HUES64 (cell line): ENCODE measurements at regions not wholly inside any gene's neighbourhood (a gene's known extent, or its start where the extent isn't known, plus 50 kb on each side); places are given as distances from the start of the nearest gene placed in this dataset.

Source experiments
- H3K27ac ChIP-seq: 2 replicates; pipeline ENCODE4 v1.7.0; 2013; ENCODE audit warnings: low read depth, low read length, inconsistent platforms
- H3K27me3 ChIP-seq: 2 replicates; pipeline ENCODE4 v1.6.1; 2013; ENCODE audit warnings: mild to moderate bottlenecking, low read length; ENCODE audit not compliant: insufficient read depth
- H3K36me3 ChIP-seq: 2 replicates; pipeline ENCODE4 v1.6.1; 2013; ENCODE audit warnings: mild to moderate bottlenecking, low read length; ENCODE audit not compliant: insufficient read depth
- H3K4me1 ChIP-seq: 2 replicates; pipeline ENCODE4 v1.6.1; 2013; ENCODE audit warnings: mild to moderate bottlenecking, low read length, moderate library complexity; ENCODE audit not compliant: insufficient read depth
- H3K4me3 ChIP-seq: 2 replicates; pipeline ENCODE4 v1.5.1; 2013; ENCODE audit warnings: mild to moderate bottlenecking, low read length, moderate library complexity
- H3K9ac ChIP-seq: 2 replicates; pipeline ENCODE4 v1.6.1; 2013; ENCODE audit warnings: mild to moderate bottlenecking, low read depth, low read length
- H3K9me3 ChIP-seq: 2 replicates; pipeline ENCODE4 v1.6.1; 2013; ENCODE audit warnings: low read depth, low read length; ENCODE audit not compliant: insufficient read depth
- WGBS: fragments of 150-250, 120-280 bp; methylation state at CpG from one replicate; pipeline ENCODE4 v1.1.7; 2013; ENCODE audit warnings: missing lambda C conversion rate; 5-methylcytosine and 5-hydroxymethylcytosine counted together

GRCh38 chr21:35617491-35617890 is 442.8 kb downstream of the SETD4 start:
- no peaks in the 10 kb centered on the region for H3K27me3 ChIP-seq
- no peak overlapping the region for H3K4me3 ChIP-seq
- no peak overlapping the region for H3K27ac ChIP-seq
- no peak overlapping the region for H3K9ac ChIP-seq
- WGBS: 90% methylated on average over 1 of the region's 3 CpGs
- H3K36me3 ChIP-seq: no peaks in the 10 kb centered on the region
- H3K9me3 ChIP-seq: peaks cover 8% of the 10 kb centered on the region; the same call in 1 of the 2 replicates
- H3K4me1 ChIP-seq: peaks cover 4% of the 10 kb centered on the region

- Histone ChIP-seq H3K36me3 (no peaks in the 10 kb centered on the region), H3K9me3 (peaks cover 4% of the 10 kb centered on the region; the same call in 1 of the 2 replicates), H3K4me3 (no peak overlapping the region), H3K4me1 (no peaks in the 10 kb centered on the region), H3K27ac (no peak overlapping the region), H3K9ac (no peak overlapping the region), H3K27me3 (no peaks in the 10 kb centered on the region)
- WGBS: 98% methylated on average over 3 of the region's 4 CpGs
Measured at GRCh38 chr21:35616090-35616489, 444.2 kb downstream of the SETD4 start.

GRCh38 chr21:35615325-35615724 is 445.0 kb downstream of the SETD4 start:
- no peaks in the 10 kb centered on the region for H3K4me1 ChIP-seq
- no CpG with 5 or more reads among the region's 1 CpG for WGBS

GRCh38 chr21:35614396-35614921 is 445.9 kb downstream of the SETD4 start:
- Histone ChIP-seq H3K4me1 (no peaks in the 10 kb centered on the region), H3K27ac (no peak overlapping the region)

More at GRCh38 chr21:35615325-35615724, 445.0 kb downstream of the SETD4 start:
- Histone ChIP-seq H3K9me3 (no peaks in the 10 kb centered on the region), H3K27me3 (no peaks in the 10 kb centered on the region), H3K4me3 (no peak overlapping the region), H3K36me3 (no peaks in the 10 kb centered on the region), H3K9ac (no peak overlapping the region), H3K27ac (no peak overlapping the region)

GRCh38 chr21:35611708-35612132 is 448.6 kb downstream of the SETD4 start:
- no peak overlapping the region for H3K9ac ChIP-seq
- H3K9me3 ChIP-seq: no peaks in the 10 kb centered on the region
- WGBS: 97% methylated on average over 2 of the region's 2 CpGs
- no peak overlapping the region for H3K27ac ChIP-seq
- no peaks in the 10 kb centered on the region for H3K36me3 ChIP-seq
- H3K4me1 ChIP-seq: no peaks in the 10 kb centered on the region
- H3K27me3 ChIP-seq: no peaks in the 10 kb centered on the region
- no peak overlapping the region for H3K4me3 ChIP-seq

More at GRCh38 chr21:35614396-35614921, 445.9 kb downstream of the SETD4 start:
- Histone ChIP-seq H3K36me3 (no peaks in the 10 kb centered on the region), H3K4me3 (no peak overlapping the region), H3K27me3 (no peaks in the 10 kb centered on the region), H3K9ac (no peak overlapping the region), H3K9me3 (no peaks in the 10 kb centered on the region)
- WGBS: 98% methylated on average over 4 of the region's 4 CpGs

- Histone ChIP-seq H3K4me3 (no peak overlapping the region), H3K4me1 (no peaks in the 10 kb centered on the region), H3K9ac (no peak overlapping the region), H3K36me3 (no peaks in the 10 kb centered on the region), H3K27ac (no peak overlapping the region), H3K9me3 (no peaks in the 10 kb centered on the region), H3K27me3 (no peaks in the 10 kb centered on the region)
- 79% methylated on average over 2 of the region's 4 CpGs for WGBS
Measured at GRCh38 chr21:35609263-35609662, 451.1 kb downstream of the SETD4 start.

GRCh38 chr21:35607406-35607805 is 452.9 kb downstream of the SETD4 start:
- Histone ChIP-seq H3K9ac (no peak overlapping the region), H3K27me3 (no peaks in the 10 kb centered on the region), H3K36me3 (no peaks in the 10 kb centered on the region), H3K27ac (no peak overlapping the region), H3K4me3 (no peak overlapping the region), H3K4me1 (peaks cover 10% of the 10 kb centered on the region; the same call in 1 of the 2 replicates), H3K9me3 (no peaks in the 10 kb centered on the region)
- WGBS: 88% methylated on average over 5 of the region's 5 CpGs

- peaks cover 10% of the 10 kb centered on the region; the same call in 1 of the 2 replicates for H3K4me1 ChIP-seq
- H3K27me3 ChIP-seq: no peaks in the 10 kb centered on the region
- 90% methylated on average over 2 of the region's 2 CpGs for WGBS
- H3K9ac ChIP-seq: no peak overlapping the region
- no peak overlapping the region for H3K4me3 ChIP-seq
- no peak overlapping the region for H3K27ac ChIP-seq
- no peaks in the 10 kb centered on the region for H3K36me3 ChIP-seq
- no peaks in the 10 kb centered on the region for H3K9me3 ChIP-seq
Measured at GRCh38 chr21:35606578-35606977, 453.7 kb downstream of the SETD4 start.

- Histone ChIP-seq H3K27me3 (no peaks in the 10 kb centered on the region), H3K4me3 (no peak overlapping the region), H3K9me3 (no peaks in the 10 kb centered on the region), H3K36me3 (no peaks in the 10 kb centered on the region), H3K4me1 (peaks cover 13% of the 10 kb centered on the region; the same call in 1 of the 2 replicates), H3K27ac (no peak overlapping the region), H3K9ac (no peak overlapping the region)
- WGBS: 97% methylated on average over 6 of the region's 6 CpGs
Measured at GRCh38 chr21:35606146-35606545, 454.2 kb downstream of the SETD4 start.

GRCh38 chr21:35603494-35603893 is 456.8 kb downstream of the SETD4 start:
- Histone ChIP-seq H3K9ac (no peak overlapping the region), H3K9me3 (no peaks in the 10 kb centered on the region), H3K4me3 (no peak overlapping the region), H3K27ac (no peak overlapping the region), H3K4me1 (peaks cover 13% of the 10 kb centered on the region; the same call in 1 of the 2 replicates), H3K27me3 (no peaks in the 10 kb centered on the region), H3K36me3 (no peaks in the 10 kb centered on the region)
- WGBS: 71% methylated on average over 5 of the region's 5 CpGs

GRCh38 chr21:35602811-35603362 is 457.4 kb downstream of the SETD4 start:
- Histone ChIP-seq H3K9me3 (no peaks in the 10 kb centered on the region), H3K27me3 (no peaks in the 10 kb centered on the region), H3K27ac (no peak overlapping the region), H3K4me1 (peaks cover 13% of the 10 kb centered on the region; the same call in 1 of the 2 replicates), H3K36me3 (no peaks in the 10 kb centered on the region), H3K4me3 (no peak overlapping the region), H3K9ac (no peak overlapping the region)
- 76% methylated on average over 7 of the region's 7 CpGs for WGBS
